Chondrocyte (in vitro differentiated cells): ENCODE measurements at regions not wholly inside any gene's neighbourhood (a gene's known extent, or its start where the extent isn't known, plus 50 kb on each side); places are given as distances from the start of the nearest gene placed in this dataset.

ENCODE experiments used
- DNase-seq: peaks from one replicate; pipeline ENCODE4 v3.0.0; 2021; ENCODE audit warnings: mixed read lengths, low spot score
- H3K27ac Mint-ChIP-seq: one replicate; pipeline ENCODE4 v1.8.0; 2021; ENCODE audit warnings: mild to moderate bottlenecking, moderate library complexity, mixed read lengths; ENCODE audit not compliant: unreplicated experiment
- H3K27me3 Mint-ChIP-seq: 2 replicates; pipeline ENCODE4 v1.8.0; 2021; ENCODE audit warnings: low read depth, mixed read lengths
- H3K36me3 Mint-ChIP-seq: 2 replicates; pipeline ENCODE4 v1.8.0; 2021; ENCODE audit warnings: low read depth, mixed read lengths
- H3K4me1 Mint-ChIP-seq: 2 replicates; pipeline ENCODE4 v1.8.0; 2021; ENCODE audit warnings: low read depth, mild to moderate bottlenecking, mixed read lengths
- H3K4me3 Mint-ChIP-seq: one replicate; pipeline ENCODE4 v1.8.0; 2021; ENCODE audit warnings: mild to moderate bottlenecking, moderate library complexity, mixed read lengths; ENCODE audit not compliant: unreplicated experiment
- H3K9me3 Mint-ChIP-seq: 2 replicates; pipeline ENCODE4 v1.8.0; 2021; ENCODE audit warnings: low read depth, mixed read lengths
- CTCF ChIP-seq: fragments of 200-600 bp; sonication (generic); IDR thresholded peaks from 2 replicates; pipeline ENCODE4 v1.5.0; 2021; ENCODE audit warnings: antibody characterized with exemption, mild to moderate bottlenecking, moderate library complexity

GRCh38 chr16:60304720-60305119 is 1570.6 kb upstream of the GOT2 start:
- H3K9me3 Mint-ChIP-seq, result peaks cover 12% of the 10 kb centered on the region
- H3K4me3 Mint-ChIP-seq, result no peak overlapping the region
- no peak for TF ChIP-seq CTCF
- H3K4me1 Mint-ChIP-seq, result no peaks in the 10 kb centered on the region
- H3K27me3 Mint-ChIP-seq, result no peaks in the 10 kb centered on the region
- DNase-seq, result no peak
- no peaks in the 10 kb centered on the region for H3K36me3 Mint-ChIP-seq
- no peak overlapping the region for H3K27ac Mint-ChIP-seq

- Mint-ChIP-seq H3K27ac (no peak overlapping the region), H3K27me3 (no peaks in the 10 kb centered on the region), H3K9me3 (peaks cover 12% of the 10 kb centered on the region), H3K4me3 (no peak overlapping the region), H3K4me1 (no peaks in the 10 kb centered on the region), H3K36me3 (no peaks in the 10 kb centered on the region)
- DNase-seq, result no peak
- TF ChIP-seq CTCF, result no peak
Observed at GRCh38 chr16:60304066-60304465, 1570.0 kb upstream of the GOT2 start.

GRCh38 chr16:60302676-60303075 is 1568.6 kb upstream of the GOT2 start:
- DNase-seq, result no peak
- Mint-ChIP-seq H3K4me1 (no peaks in the 10 kb centered on the region), H3K9me3 (peaks cover 9% of the 10 kb centered on the region), H3K27ac (no peak overlapping the region), H3K4me3 (no peak overlapping the region), H3K36me3 (no peaks in the 10 kb centered on the region), H3K27me3 (no peaks in the 10 kb centered on the region)
- no peak for TF ChIP-seq CTCF

- H3K27ac Mint-ChIP-seq, result no peak overlapping the region
- H3K4me3 Mint-ChIP-seq, result no peak overlapping the region
- H3K4me1 Mint-ChIP-seq, result no peaks in the 10 kb centered on the region
- no peaks in the 10 kb centered on the region for H3K36me3 Mint-ChIP-seq
- no peak for DNase-seq
- H3K27me3 Mint-ChIP-seq, result no peaks in the 10 kb centered on the region
- no peak for TF ChIP-seq CTCF
- H3K9me3 Mint-ChIP-seq, result peaks cover 9% of the 10 kb centered on the region
Observed at GRCh38 chr16:60302261-60302660, 1568.1 kb upstream of the GOT2 start.

GRCh38 chr16:60299241-60299776 is 1565.2 kb upstream of the GOT2 start:
- H3K4me1 Mint-ChIP-seq, result no peaks in the 10 kb centered on the region
- no peak overlapping the region for H3K4me3 Mint-ChIP-seq
- H3K36me3 Mint-ChIP-seq, result no peaks in the 10 kb centered on the region
- peaks cover 9% of the 10 kb centered on the region for H3K9me3 Mint-ChIP-seq
- no peak overlapping the region for H3K27ac Mint-ChIP-seq
- DNase-seq, result no peak
- no peak for TF ChIP-seq CTCF
- H3K27me3 Mint-ChIP-seq, result no peaks in the 10 kb centered on the region
